Activated CD4-positive, alpha-beta T cell treated with anti-CD3 and anti-CD28 coated beads, Interleukin-2, Interleukin-4, amounts not matched to agents 100 ng/mL and 50 ng/mL, durations not matched to agents 16 hours and 8 hours (primary cell): ENCODE measurements at regions not wholly inside any gene's neighbourhood (a gene's known extent, or its start where the extent isn't known, plus 50 kb on each side); places are given as distances from the start of the nearest gene placed in this dataset.

Source experiments
- DNase-seq: peaks from one replicate; pipeline ENCODE4 v3.0.0-alpha.2; 2020; ENCODE audit warnings: low spot score

DNA sequence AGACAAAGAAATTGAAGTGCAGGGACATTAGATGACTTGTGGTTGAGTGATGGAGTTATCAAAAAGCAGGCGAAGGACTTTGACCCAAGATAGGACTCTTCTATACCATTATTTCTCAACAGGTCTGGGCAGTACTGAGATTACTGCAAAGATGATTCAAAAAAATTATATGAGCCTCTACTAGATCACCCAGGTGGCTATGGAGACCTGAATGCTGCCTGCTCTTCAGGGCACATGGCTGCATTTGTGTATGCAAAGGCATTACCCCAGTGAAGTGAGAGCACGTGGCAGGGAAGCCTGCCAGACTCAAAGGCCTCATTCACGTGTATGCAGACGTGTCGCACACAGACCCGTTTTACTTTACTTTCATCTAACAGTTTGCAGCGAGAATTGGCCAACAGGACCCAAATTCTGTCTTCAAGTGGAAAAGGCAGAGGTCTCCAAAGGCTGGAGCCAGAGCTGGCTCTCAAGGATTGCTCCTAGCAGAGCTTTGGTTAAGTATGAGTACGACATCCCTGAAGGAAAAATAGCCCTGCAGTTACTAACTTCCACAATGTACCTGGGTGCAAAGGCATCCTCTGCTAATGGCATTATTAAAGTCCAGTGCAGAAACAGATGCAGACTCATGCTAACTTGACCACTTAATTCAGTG, 113.8 kb upstream of the ARMC2 start:
- DNase-seq: no peak

DNA sequence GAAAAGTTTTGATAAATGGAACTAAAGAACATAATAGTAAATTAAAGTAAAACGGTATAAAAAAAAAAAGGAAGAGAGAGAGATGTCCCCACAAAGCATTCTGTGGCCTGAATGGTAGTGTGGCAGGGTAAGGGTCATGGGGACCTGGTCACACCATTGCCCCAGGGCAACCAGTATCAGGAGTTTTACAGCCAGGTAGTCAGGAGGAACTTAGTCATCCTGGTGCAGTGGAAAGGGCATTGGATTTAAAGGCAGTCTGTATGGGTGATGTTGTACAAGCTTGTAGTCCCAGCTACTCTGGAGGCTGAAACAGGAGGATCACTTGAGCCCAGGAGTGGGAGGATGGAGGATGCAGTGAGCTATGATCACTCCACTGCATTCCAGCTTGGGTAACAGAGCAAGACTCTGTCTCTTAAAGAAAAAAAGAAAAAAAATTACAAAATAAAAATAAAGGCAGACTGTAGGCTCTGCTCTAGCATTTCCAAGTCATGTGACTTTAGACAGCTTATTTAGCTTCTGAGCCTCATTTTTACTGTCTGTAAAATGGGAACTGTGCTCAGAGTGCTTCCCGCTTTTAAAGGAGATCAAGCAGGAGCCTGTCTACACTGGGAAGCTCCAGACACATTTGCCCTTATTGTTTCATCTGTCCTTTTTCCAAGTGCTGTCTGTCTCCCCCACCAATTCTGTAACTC, 112.8 kb upstream of the ARMC2 start:
- DNase-seq: no peak

DNA sequence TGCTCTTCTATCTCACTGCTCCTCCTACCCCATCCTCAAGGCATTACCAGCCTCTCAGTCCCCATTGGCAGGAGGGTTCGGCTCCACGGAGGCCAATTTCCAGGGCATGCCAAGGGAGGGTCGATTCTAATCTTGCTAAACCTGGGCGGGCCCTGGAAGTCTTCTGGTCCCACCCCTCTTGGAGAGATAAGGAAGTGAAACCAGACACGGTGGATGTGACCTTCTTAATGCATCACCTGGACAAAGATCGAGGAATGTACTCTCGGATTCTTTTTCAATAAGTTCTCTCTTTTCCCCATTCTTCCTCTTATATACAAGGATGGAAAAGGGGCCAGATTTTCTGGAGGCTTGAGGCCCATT, 112.2 kb upstream of the ARMC2 start:
- DNase-seq: no peak

DNA sequence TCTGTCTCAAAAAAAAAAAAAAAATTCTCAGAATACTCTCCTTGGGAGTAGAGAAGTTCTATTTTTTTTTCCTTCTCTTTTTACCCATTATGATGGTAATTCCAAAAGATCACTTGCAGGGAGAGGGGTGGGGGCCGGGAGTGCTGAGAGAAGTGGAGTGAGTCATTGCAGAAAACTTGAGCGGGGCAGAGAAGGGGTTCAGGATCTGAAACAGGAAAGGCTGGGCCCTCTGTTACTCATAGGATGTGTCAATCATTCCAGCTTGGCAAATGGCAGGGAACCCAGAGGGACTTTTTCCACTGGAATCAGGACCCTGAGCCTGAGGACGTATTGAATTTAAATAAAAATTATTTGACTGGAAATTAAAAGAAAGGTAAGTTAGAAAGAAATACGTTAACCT, 111.4 kb upstream of the ARMC2 start:
- DNase-seq: no peak

DNA sequence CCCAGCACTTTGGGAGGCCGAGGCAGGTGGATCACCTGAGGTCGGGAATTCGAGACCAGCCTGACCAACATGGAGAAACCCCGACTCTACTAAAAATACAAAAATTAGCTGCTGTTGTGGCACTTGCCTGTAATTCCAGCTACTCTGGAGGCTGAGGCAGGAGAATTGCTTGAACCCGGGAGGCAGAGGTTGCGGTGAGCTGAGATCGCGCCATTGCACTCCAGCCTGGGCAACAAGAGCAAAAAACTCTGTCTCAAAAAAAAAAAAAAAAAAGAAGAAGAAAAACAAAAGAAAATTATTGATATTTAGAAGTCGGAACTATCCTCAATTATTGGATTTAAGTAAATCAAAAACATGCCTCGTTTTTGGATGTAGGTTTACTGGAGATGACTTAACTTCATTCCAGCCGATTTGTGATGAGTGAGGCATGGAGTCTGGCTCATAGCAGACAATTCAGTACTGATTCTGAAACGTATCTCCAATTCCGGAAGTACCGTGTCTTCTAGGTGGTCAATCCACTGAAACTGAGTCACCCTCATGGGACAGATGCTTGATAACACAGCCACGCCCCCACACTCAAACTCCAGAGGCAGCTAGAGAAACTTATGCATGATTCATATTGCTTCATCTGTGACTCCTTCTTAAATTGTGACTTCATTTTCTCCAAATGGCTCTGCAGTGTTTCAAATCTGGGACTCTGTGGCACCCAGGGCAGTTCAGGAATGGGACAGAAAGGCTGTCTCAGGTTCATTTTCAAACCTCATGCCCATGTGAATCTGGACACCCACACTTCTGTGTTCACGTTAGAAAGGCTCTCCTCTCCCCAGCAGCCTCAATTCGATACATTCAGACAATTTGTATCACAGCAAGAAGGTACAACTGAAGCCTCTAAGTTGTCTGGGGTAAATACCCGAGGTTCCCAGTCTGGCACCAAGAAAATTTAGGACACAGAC, 110.4 kb upstream of the ARMC2 start:
- peak; percentile 54 for DNase-seq

DNA sequence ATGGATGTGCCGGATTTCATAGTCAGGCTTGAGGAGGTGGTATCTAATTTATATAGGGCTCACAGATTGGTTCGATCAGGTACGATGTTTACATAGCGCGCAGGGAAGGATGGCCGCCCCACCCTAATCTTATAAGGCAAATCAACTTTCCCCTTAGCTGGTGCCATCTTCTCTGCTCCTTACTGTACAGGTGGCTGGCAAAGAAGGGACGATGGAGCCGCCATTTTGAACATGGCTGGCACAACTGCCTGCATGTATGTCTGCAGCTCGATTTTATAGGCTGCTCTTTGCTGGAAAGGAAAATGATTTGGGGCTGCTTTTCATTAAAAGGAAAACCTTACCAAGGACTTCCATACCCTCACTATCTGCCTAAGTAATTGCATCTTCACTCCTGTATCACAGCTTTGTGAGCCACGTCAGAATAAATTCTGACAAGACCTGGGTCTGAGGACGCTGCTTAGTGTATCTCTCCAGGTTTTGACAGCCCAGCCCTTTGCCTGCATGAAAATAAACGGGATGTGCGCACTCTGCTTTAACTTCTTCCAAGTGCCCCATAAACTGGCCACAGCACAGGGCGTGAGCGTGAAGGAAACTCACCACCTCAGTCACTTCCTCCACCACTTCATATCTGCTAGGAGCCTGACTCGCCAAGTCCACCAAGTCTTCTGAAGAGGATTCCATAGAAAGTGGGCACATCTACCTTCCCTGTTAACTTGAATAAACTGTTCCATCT, 109.4 kb upstream of the ARMC2 start:
- DNase-seq: no peak

DNA sequence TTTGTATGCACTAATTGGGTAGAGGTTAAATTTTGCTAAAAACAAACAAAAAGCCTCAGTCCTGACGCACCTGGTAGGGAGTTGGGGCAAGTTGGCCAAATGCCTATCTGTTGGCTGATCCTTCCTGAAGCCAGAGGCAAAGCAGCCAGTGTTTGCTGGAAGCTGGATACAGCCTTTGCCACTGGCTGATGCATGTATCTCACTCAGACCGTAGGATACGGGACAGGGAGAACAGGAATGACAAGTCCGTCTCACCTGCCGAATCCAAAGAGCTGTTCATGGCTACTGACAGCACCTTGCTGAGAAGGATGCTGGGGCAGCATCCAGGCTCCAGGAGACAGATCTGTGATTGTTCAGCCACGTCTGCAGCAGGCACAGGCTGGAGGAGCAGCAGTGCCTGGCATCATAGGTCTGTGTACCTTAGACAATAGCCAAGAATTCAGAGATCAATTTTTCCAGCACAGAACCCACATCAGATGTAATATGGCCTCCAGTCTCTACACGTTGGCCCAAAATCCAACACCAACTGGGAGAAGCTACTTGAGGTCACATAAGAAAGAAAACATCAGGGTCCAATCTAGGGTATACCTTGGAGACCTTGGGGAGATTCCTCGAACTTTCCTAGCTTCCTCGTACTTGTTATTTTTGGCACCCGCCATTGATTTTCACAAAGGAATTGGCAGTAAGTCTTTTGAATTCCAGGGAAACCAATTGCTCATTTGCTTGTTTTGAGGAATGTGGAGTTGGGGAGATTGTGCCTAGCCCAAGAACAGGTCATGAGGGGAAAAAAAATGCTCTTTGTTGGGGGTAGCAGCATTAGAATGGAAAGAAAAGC, 108.5 kb upstream of the ARMC2 start:
- DNase-seq: no peak

DNA sequence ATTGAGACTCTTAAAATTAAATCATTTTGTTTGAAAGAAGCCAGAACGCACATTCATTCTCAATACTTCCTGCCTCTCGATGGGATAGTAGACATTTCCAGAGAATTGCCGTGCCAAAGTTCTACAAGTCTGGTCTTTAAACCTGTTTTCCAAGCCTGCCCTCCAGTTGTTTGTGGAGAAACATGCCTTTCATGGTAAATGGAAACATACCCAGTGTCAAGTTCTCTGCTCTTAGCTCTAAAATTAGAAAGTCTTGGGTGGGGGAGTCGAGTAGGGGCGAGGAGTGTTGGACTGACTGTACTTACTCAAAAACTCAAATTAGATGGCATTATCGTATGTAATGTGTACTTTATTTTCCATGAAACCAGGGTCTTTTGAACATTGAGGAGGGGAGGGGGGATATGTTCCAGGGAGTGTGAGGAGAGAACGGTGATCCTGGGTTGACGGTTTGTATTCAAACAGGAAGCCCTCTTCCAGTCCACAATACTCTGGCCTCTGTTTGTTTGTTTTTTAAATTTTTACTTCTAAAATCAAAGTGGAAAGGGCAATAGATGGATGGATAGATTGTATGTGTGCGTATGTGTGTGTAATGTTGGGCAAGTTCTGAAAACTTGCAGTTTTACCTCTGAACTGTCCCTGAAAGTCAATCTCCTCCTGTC, 106.8 kb upstream of the ARMC2 start:
- DNase-seq: no peak

DNA sequence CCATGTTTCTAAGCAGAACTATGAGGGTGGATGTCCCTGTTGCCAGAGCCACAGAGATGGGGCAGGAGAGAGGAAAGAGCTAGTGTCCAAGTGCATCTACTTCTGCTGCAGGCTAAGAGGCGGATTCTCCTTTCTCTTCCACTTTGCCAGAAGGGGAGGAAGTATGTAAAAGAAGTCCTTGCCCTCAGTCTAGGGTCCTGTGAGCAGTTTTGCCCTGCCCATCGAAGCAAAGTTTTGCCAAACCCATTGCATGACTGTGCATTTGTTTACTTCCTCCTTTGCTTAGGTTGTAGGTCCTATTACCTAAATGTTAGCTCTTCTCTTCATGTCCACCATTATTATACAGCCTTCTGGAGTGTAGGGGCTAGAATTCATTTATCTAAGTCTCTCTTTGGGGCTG, 106.2 kb upstream of the ARMC2 start:
- DNase-seq: no peak

DNA sequence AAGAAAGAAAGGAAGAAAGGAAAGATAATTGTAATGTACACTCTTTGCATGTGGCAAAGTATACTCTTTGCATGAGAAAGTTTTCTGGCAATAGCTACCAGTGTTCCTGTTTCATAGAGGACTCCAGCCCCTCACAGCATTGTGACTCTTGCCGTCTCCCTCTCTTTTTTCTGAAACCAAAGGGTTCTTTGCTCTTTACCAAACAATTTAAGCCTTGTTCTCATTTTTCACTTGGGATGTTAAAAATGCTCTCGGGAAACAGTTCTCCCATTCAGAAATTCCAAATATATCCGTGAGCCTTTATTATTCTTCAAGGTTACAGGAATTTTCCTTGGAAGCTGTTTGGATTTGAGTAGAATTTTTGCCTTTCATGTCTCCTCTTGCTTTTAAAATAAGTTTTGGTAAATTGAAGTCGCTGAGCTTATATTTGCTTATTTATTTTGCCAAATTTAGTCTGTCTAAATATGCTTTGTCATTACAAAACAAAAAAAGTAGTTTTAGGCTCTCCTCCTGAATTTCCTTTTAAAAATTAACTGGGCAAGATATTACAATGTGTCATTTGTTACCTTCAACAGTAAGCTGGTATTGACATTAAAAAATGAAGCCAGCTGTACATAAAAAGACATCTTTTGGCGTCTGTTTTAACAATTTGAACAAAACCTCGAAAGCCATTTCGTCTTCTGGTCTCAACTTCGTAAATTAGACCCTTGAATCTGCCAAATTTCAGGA, 103.8 kb upstream of the ARMC2 start:
- DNase-seq: no peak

DNA sequence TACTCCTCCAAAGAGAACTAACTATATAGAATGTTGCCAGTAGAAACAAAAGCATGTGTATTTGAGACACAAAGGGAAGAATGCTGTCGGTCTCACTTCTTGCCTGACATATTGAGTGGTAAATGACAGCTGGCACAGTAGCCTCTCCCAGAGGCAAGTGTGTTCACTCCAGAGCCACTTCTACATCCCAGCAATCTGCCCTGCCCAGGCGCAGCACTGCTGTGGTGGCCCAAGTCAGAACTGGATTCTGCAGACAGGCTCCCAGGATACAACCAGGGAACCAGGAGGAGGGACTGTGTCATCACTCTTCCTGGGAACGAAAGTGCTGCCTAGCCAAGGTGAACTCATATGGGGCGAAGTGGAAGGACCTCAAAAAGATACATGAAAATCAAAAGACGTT, 103.2 kb upstream of the ARMC2 start:
- no peak for DNase-seq

DNA sequence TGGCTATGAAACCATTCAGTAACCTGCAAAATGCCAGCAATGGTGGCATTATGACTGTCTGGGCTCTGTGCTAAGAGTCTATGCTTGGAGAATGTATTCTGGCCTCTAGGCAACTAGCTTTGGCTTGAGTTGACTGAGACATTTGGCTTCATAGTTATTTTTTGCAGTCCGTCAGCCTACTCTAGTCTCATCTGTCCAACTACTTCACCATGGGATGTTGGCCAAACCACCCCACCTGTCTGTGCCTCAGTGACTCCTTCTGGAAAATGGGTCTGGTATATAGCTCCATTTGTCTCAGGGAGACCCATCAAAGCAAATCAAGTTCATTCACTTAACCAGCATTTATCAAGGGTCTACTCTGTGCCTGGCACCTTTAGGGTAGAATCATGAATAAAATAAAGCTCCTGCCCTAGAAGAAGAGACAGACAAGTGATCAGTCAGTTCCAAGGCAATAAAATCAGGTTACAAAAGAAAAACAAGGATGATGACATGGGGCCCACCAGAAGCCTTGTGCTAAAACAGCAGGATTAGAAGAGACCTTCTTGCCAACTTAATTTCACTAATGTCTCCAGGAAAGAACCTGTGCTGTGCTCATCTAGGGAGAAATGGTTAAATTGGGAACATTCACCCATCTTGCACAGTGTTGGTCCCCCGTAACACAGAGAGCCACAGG, 102.4 kb upstream of the ARMC2 start:
- no peak for DNase-seq

DNA sequence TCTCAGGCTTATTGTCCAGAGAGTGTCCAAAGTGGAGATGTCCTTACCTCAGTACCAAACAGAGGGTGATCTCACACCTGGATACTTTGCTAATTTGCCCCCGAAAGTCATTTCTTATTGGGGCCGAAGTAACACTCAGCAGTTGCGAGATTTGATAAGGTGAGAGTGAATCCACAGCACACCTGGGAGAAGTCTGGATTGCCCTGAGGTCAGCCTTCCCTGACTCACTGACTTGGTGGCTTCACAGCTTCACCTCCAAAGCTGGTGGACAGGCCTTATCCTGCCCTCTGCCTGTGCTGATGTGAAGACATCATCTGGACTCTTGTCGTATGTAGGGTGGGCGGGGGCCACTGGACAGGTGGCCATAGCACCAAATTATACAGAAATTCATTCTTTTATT, 101.9 kb upstream of the ARMC2 start:
- no peak for DNase-seq

DNA sequence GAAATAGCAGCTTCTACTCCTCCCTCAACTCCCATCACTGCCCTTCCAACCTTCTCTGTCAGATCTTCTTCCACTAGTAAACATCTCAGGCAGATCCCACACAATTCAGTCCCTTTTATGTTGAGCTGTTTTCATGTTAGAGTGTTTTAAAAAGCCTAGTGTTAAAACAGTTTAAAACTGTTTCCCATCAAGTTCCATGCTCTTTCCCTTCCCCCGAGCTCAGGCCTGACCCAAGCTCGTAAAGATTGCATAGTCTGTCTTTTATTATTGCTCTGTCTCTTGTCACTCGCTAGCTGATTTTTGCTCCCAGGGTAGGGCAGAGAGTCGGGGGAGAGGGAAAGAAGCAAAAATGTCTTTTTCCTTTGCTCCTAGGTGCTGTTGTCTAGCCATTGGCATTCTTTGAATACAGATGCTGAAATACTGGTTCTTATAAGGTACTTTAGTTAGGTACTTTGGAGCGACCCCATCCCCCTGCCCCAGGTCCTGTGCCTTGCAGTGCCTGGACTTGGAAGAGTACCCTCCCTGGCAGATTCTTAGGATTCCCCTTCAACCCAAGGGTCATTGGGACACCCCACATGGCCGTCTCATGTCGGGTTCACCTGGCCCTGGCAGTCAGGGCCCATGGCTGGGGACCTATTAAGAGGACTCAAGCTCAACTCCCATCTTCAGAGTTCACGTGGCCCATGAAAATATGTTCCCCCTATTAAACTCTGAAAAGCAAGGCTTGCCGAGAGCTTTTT, 101.2 kb upstream of the ARMC2 start:
- DNase-seq: no peak

DNA sequence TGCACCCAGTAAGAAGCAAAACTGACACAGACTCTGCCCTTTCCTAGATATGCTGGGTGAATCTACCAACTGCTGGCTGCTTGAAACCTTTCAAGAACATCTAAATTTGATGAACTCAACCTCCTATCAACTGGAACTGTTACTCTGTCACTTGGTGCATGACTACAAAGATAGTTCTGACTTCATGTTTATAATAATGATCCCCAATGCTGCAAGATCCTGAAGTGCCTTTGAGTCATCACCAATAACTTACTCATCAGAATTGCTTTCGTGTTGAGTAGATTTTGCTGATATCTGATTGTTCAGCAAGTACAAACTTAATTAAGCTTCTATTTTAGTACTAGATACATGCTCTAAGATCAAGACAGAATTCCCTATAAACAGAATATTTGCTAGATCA, 100.2 kb upstream of the ARMC2 start:
- DNase-seq: peak; percentile 33

DNA sequence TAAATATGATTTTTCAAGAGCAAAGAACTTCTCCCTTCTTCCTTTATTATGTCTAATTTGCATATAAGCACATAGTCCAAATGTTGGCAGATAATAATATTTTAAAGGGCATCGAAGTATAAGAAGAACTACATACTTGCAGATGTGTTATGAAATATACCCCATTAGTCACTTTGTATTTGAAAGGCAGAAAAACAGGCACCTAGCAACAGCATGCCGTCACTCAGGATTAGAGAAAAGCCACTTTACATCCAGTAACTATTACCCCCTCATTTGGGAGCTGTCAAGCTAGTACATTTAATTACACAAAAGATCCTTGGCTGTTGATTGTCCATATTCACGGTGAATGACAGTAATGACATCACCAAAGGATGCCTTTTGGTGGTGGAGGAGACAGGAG, 99.3 kb upstream of the ARMC2 start:
- DNase-seq: no peak

DNA sequence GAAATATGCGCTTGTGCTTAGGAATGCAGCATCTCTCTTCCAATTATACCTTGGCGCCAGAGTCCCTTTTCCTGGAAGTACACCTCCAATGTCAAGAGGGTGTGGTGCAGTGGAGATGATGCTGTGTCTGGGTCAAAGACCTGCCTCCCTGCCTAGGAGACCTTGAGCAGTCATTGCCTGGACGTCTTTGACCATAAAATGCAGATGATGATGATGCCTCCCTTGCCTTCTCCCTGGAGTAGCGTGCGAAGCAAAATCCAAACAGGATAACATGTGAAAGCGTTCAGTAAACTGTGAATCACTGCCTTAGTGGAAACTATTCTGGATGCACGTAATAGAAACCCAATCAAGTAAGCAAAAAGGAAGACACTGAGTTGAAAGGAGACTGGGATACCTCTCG, 97.4 kb upstream of the ARMC2 start:
- no peak for DNase-seq

DNA sequence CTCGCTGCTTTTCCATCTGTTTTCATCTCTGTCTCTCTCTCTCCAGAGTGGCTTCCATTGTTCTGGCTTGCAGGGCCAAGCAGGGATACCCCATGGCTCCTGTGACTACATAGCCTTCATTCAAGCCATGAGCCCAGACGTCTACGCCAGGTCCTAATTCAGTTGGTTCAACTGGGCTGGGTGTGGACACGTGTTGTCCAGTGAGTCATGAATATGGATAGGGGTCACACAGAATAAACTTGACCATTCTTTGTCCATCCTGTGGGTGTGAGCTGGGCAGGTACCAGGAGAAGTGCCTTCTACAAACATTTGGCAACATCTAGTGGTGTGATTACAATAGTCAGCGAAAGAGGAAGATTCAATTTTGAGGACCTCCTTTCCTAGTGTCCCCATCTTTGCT, 96.9 kb upstream of the ARMC2 start:
- DNase-seq: no peak
